GM10248 (cell line): ENCODE measurements at regions not wholly inside any gene's neighbourhood (a gene's known extent, or its start where the extent isn't known, plus 50 kb on each side); places are given as distances from the start of the nearest gene placed in this dataset.

Experiments
- CTCF ChIA-PET: fragments of 300-600 bp; sonication (Branson Sonifier 250); formaldehyde crosslinking; extraction: SDS; loops from one replicate; lab custom pipeline; 2021; ENCODE audit warnings: antibody characterized with exemption; lab: Yijun Ruan, JAX
- POLR2A ChIA-PET: fragments of 350-650 bp; sonication (Branson Sonifier 250); formaldehyde crosslinking; extraction: SDS; loops from one replicate; lab custom pipeline; 2020; ENCODE audit warnings: antibody characterized with exemption; lab: Yijun Ruan, JAX
- DNase-seq: peaks from one replicate; pipeline ENCODE4 v3.0.0; 2012; ENCODE audit errors: extremely low spot score
- CTCF ChIP-seq: IDR thresholded peaks from 2 replicates; pipeline ENCODE4 v1.5.1; 2012; ENCODE audit warnings: mild to moderate bottlenecking, low read depth; ENCODE audit errors: extremely low read depth, missing control alignments, control extremely low read depth

DNA sequence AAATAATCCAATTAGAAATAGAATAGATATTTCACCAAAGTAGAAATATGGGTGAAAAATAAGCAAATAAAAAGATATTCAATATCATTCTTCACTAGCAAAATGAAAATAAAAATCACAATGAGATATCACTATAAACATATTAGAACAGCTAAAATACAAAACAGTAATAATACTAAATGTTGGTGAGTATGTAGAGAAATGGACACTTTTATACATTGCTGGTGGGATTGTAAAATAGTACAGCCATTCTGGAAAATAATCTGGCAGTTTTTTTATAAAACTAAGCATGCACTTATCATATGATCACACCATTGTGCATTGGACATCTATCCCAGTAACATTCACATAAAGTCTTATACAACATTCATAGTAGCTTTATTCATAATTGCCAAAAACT is 320.2 kb upstream of the OR4E1 start:
- ChIA-PET CTCF (interaction anchor here (1.1 to 1.8 kb wide), 3 partner anchors 15 to 46 kb away, joined by 3 to 18 read pairs (median 4); no protein-coding TSS in a partner anchor), POLR2A (no interaction called here)
- no peak for DNase-seq
- TF ChIP-seq CTCF = no peak

- no peak for TF ChIP-seq CTCF
- CTCF ChIA-PET = interaction anchor here (1.1 to 1.8 kb wide), 4 partner anchors 15 to 47 kb away, joined by 3 to 18 read pairs (median 4); no protein-coding TSS in a partner anchor
- no peak for DNase-seq
- POLR2A ChIA-PET = no interaction called here
Observed at GRCh38 chr14:21993070-21993469, 319.5 kb upstream of the OR4E1 start.

DNA sequence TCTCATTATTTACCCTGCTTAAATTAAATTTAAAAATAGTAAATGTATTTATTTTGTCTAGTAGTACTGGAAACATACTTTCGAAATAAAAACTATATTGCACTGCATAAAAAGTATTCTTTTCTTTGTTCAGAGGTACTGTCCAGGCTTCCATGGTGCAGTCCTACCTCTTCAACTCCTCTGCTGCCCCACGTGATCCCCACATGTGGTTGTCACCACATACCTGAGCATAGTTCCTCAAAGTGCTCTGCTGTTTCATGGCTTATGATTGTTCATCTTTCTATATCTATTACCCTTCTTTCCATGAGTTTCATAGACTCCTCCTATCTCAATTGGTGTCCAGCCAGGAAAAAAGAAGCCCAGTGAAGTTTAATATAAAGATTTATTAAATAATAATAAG is 317.5 kb upstream of the OR4E1 start:
- TF ChIP-seq CTCF = no peak
- POLR2A ChIA-PET = no interaction called here
- DNase-seq = no peak
- CTCF ChIA-PET = interaction anchor here (0.8 to 4.9 kb wide), 7 partner anchors 8 to 20 kb away, joined by 3 to 40 read pairs (median 3); no protein-coding TSS in a partner anchor

GRCh38 chr14:21990116-21990515 is 316.5 kb upstream of the OR4E1 start:
- DNase-seq = no peak
- ChIA-PET CTCF (interaction anchor here (1.0 to 4.9 kb wide), 6 partner anchors 8 to 18 kb away, joined by 3 to 40 read pairs (median 3); no protein-coding TSS in a partner anchor), POLR2A (no interaction called here)
- TF ChIP-seq CTCF = no peak

GRCh38 chr14:21989090-21989489 is 315.5 kb upstream of the OR4E1 start:
- TF ChIP-seq CTCF = no peak
- CTCF ChIA-PET = interaction anchor here (1.4 to 4.9 kb wide), 2 partner anchors 11 to 17 kb away, joined by 3 to 40 read pairs; no protein-coding TSS in a partner anchor
- POLR2A ChIA-PET = no interaction called here
- no peak for DNase-seq

DNA sequence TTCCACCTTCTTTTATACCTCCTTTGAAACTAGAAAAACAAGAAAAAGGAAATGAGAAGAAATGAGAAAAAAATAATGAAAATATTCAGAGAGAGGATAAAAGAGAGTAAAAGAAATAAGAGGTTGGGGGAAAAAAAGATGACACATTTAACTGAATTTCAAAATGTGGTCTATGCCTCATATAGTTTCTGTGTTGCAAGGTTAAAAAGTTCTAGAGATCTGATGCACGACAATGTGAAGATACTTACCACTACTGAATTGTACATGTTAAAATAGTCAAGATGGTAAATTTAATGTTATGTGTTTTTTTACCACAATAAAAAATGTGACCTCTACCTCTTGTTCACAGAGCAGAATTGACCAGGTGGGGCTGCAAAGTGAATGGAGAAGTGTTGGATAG is 314.8 kb upstream of the OR4E1 start:
- CTCF ChIA-PET = interaction anchor here (1.2 to 4.9 kb wide), 2 partner anchors 10 to 37 kb away, joined by 3 to 40 read pairs; no protein-coding TSS in a partner anchor
- no peak for TF ChIP-seq CTCF
- POLR2A ChIA-PET = no interaction called here

More for the DNA sequence above, 314.8 kb upstream of the OR4E1 start:
- DNase-seq = no peak
